ENCODE measurements at regions not wholly inside any gene's neighbourhood (a gene's known extent, or its start where the extent isn't known, plus 50 kb on each side); places are given as distances from the start of the nearest gene placed in this dataset.

DNA sequence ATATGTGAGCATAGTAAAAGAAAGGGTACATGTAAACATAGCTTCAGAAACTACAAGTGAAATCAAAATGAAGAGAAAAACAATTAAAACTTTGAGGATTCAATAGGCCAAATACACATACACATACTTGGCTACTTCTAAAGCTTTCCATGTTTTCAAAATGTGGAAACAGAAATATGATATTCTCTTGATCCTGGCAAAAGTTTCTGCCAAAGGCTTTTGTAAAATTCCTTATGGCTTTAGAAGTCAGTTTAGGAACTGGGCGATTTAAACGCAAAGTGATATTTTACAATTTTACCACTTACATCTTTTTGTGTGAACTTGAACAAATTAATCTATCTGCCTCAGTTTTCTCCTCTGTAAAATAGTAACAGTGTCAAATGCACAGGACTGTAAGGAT lies 756.4 kb downstream of the C12orf50 start:
- Histone ChIP-seq H4K20me1 (ENCODE audit: insufficient read depth, low read length) (no peaks in the 10 kb centered on the region), H3K79me2 (ENCODE audit: insufficient read depth, low read length) (no peaks in the 10 kb centered on the region), H3K9me3 (replicated peaks in 1 of 2; ENCODE audit: control insufficient read depth in 1 of 2, insufficient read depth in 1 of 2, low read length in 2 of 2) (peaks cover 0 to 3% of the 10 kb centered on the region in 2 donors), H3K27ac (ENCODE audit: low read depth in 1 of 2, low read length in 2 of 2) (no peak overlapping the region), H3K27me3 (ENCODE audit: control insufficient read depth in 2 of 2, insufficient read depth in 2 of 2, low read length in 2 of 2) (no peaks in the 10 kb centered on the region), H3K4me2 (replicated peaks; ENCODE audit: extremely low read depth, low read length, poor library complexity, severe bottlenecking) (no peak overlapping the region), H3K9ac (ENCODE audit: insufficient read depth, low read length, poor library complexity, severe bottlenecking) (no peak overlapping the region), H2AFZ (ENCODE audit: insufficient read depth, low read depth, low read length, poor library complexity, severe bottlenecking) (no peak overlapping the region), H3K4me3 (replicated peaks in 1 of 3; ENCODE audit: low read depth in 2 of 3, low read length in 3 of 3) (no peak overlapping the region), H3K4me1 (ENCODE audit: control insufficient read depth in 1 of 2, insufficient read depth in 2 of 2, low read length in 2 of 2) (no peaks in the 10 kb centered on the region), H3K36me3 (replicated peaks in 1 of 2; ENCODE audit: control insufficient read depth in 1 of 2, insufficient read depth in 2 of 2, low read length in 2 of 2) (no peaks in the 10 kb centered on the region)
- DNase-seq = no peak
- H3K27me3 Mint-ChIP-seq (ENCODE audit: low read depth in 3 of 3) = no peaks in the 10 kb centered on the region
- TF ChIP-seq, protein P1, sequence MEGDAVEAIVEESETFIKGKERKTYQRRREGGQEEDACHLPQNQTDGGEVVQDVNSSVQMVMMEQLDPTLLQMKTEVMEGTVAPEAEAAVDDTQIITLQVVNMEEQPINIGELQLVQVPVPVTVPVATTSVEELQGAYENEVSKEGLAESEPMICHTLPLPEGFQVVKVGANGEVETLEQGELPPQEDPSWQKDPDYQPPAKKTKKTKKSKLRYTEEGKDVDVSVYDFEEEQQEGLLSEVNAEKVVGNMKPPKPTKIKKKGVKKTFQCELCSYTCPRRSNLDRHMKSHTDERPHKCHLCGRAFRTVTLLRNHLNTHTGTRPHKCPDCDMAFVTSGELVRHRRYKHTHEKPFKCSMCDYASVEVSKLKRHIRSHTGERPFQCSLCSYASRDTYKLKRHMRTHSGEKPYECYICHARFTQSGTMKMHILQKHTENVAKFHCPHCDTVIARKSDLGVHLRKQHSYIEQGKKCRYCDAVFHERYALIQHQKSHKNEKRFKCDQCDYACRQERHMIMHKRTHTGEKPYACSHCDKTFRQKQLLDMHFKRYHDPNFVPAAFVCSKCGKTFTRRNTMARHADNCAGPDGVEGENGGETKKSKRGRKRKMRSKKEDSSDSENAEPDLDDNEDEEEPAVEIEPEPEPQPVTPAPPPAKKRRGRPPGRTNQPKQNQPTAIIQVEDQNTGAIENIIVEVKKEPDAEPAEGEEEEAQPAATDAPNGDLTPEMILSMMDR (IDR thresholded peaks at IDR 0.05) = no peak
- intact Hi-C loops (cut with micrococcal nuclease) = no loop called here
- peaks cover 0 to 5% (median 0%) of the 10 kb centered on the region in 7 donors for H3K9me3 Mint-ChIP-seq
- no CpG with 5 or more reads among the region's 2 CpGs for WGBS (ENCODE audit: insufficient coverage)
- H3K27ac Mint-ChIP-seq = no peak overlapping the region
- no peaks in the 10 kb centered on the region for H3K36me3 Mint-ChIP-seq
- H3K4me3 Mint-ChIP-seq = no peak overlapping the region
- H3K4me1 Mint-ChIP-seq = no peaks in the 10 kb centered on the region

DNA sequence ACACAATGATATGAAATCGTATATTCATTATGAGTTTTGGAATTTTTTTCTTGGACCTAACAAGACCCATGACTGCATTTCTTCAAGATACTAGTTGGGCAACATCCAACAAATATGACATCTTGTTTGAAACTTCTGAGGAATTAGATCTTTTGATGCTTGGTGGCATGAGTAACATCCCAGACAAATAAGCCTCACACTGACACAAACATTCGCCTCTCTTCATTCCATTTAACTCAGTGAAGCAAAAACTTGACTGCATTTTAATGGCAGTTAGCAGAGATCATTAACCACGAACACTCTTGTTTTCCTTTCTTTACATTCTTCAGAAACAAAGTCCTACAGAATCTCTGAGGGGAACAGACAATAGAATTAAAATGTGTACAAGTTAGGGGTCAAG lies 758.3 kb downstream of the C12orf50 start:
- Mint-ChIP-seq H3K36me3 (no peaks in the 10 kb centered on the region), H3K4me3 (no peak overlapping the region), H3K4me1 (no peaks in the 10 kb centered on the region), H3K27ac (no peak overlapping the region), H3K9me3 (peaks cover 0 to 5% (median 0%) of the 10 kb centered on the region in 7 donors), H3K27me3 (ENCODE audit: low read depth in 3 of 3) (no peaks in the 10 kb centered on the region)
- Histone ChIP-seq H3K9ac (ENCODE audit: insufficient read depth, low read length, poor library complexity, severe bottlenecking) (no peak overlapping the region), H3K4me3 (replicated peaks in 1 of 3; ENCODE audit: low read depth in 2 of 3, low read length in 3 of 3) (no peak overlapping the region), H3K36me3 (replicated peaks in 1 of 2; ENCODE audit: control insufficient read depth in 1 of 2, insufficient read depth in 2 of 2, low read length in 2 of 2) (no peaks in the 10 kb centered on the region), H3K9me3 (replicated peaks in 1 of 2; ENCODE audit: control insufficient read depth in 1 of 2, insufficient read depth in 1 of 2, low read length in 2 of 2) (peaks cover 0 to 3% of the 10 kb centered on the region in 2 donors), H3K4me1 (ENCODE audit: control insufficient read depth in 1 of 2, insufficient read depth in 2 of 2, low read length in 2 of 2) (no peaks in the 10 kb centered on the region), H3K4me2 (replicated peaks; ENCODE audit: extremely low read depth, low read length, poor library complexity, severe bottlenecking) (no peak overlapping the region), H3K27ac (ENCODE audit: low read depth in 1 of 2, low read length in 2 of 2) (no peak overlapping the region), H2AFZ (ENCODE audit: insufficient read depth, low read depth, low read length, poor library complexity, severe bottlenecking) (no peak overlapping the region), H3K79me2 (ENCODE audit: insufficient read depth, low read length) (no peaks in the 10 kb centered on the region), H4K20me1 (ENCODE audit: insufficient read depth, low read length) (no peaks in the 10 kb centered on the region), H3K27me3 (ENCODE audit: control insufficient read depth in 2 of 2, insufficient read depth in 2 of 2, low read length in 2 of 2) (no peaks in the 10 kb centered on the region)
- TF ChIP-seq, protein P1 (IDR thresholded peaks at IDR 0.05) = no peak
- intact Hi-C loops (cut with micrococcal nuclease) = no loop called here
- no CpG with 5 or more reads among the region's 3 CpGs for WGBS (ENCODE audit: insufficient coverage)
- no peak for DNase-seq

All from CD14-positive monocyte (primary cell).